Brain microvascular endothelial cell (primary cell): ENCODE measurements at regions not wholly inside any gene's neighbourhood (a gene's known extent, or its start where the extent isn't known, plus 50 kb on each side); places are given as distances from the start of the nearest gene placed in this dataset.
A peak's percentile ranks its signal among the peaks of the same experiment; 100 is the strongest.

Source experiments
- DNase-seq: peaks from one replicate; pipeline ENCODE4 v3.0.0-alpha.2; 2020
- H3K27ac ChIP-seq: fragments of 250-450 bp; sonication (Bioruptor Pico); 2 replicates; pipeline ENCODE4 v1.5.1; 2020; ENCODE audit warnings: mild to moderate bottlenecking, moderate library complexity
- H3K27me3 ChIP-seq: fragments of 250-450 bp; sonication (Bioruptor Pico); replicated peaks from 2 replicates; pipeline ENCODE4 v1.5.1; 2020; ENCODE audit warnings: mild to moderate bottlenecking
- H3K36me3 ChIP-seq: fragments of 250-450 bp; sonication (Bioruptor Pico); replicated peaks from 2 replicates; pipeline ENCODE4 v1.5.1; 2020; ENCODE audit warnings: mild to moderate bottlenecking
- H3K4me3 ChIP-seq: 2 replicates; pipeline ENCODE4 v1.5.1; 2011; ENCODE audit warnings: low read depth, mild to moderate bottlenecking, control low read depth, low read length, moderate library complexity
- CTCF ChIP-seq: IDR thresholded peaks from 2 replicates; pipeline ENCODE4 v1.5.1; 2011; ENCODE audit warnings: low read depth, mild to moderate bottlenecking, moderate library complexity, low read length, control low read depth, inconsistent platforms; ENCODE audit errors: missing control alignments
- in situ Hi-C: cut with HindIII; loops from 2 replicates; pipeline ENCODE4 v1.10.0; 2017; ENCODE audit warnings: low sequenced_read_pairs, low pct_ligation_motif_present

GRCh38 chr10:14413523-14413922 lies 82.8 kb upstream of the FRMD4A start:
- no peak overlapping the region for H3K27ac ChIP-seq
- in situ Hi-C loops = no loop called here
- H3K36me3 ChIP-seq = no peaks in the 10 kb centered on the region
- no peaks in the 10 kb centered on the region for H3K27me3 ChIP-seq
- DNase-seq = no peak
- TF ChIP-seq CTCF = no peak
- no peak overlapping the region for H3K4me3 ChIP-seq

GRCh38 chr10:14412624-14413023 lies 81.9 kb upstream of the FRMD4A start:
- in situ Hi-C loops = no loop called here
- H3K27ac ChIP-seq = peak overlapping the region; percentile 43
- TF ChIP-seq CTCF = no peak
- DNase-seq = no peak
- H3K27me3 ChIP-seq = no peaks in the 10 kb centered on the region
- H3K36me3 ChIP-seq = no peaks in the 10 kb centered on the region
- H3K4me3 ChIP-seq = no peak overlapping the region

- DNase-seq = no peak
- in situ Hi-C loops = no loop called here
- Histone ChIP-seq H3K27ac (no peak overlapping the region), H3K36me3 (no peaks in the 10 kb centered on the region), H3K27me3 (no peaks in the 10 kb centered on the region), H3K4me3 (no peak overlapping the region)
- TF ChIP-seq CTCF = no peak
Measured at GRCh38 chr10:14409856-14410458, 79.2 kb upstream of the FRMD4A start.

- H3K27ac ChIP-seq = no peak overlapping the region
- H3K36me3 ChIP-seq = no peaks in the 10 kb centered on the region
- H3K27me3 ChIP-seq = no peaks in the 10 kb centered on the region
- H3K4me3 ChIP-seq = no peak overlapping the region
- no peak for DNase-seq
- in situ Hi-C loops = no loop called here
- no peak for TF ChIP-seq CTCF
Measured at GRCh38 chr10:14409247-14409646, 78.5 kb upstream of the FRMD4A start.

GRCh38 chr10:14408139-14408538 lies 77.4 kb upstream of the FRMD4A start:
- no peak for TF ChIP-seq CTCF
- Histone ChIP-seq H3K4me3 (no peak overlapping the region), H3K36me3 (no peaks in the 10 kb centered on the region), H3K27ac (no peak overlapping the region), H3K27me3 (no peaks in the 10 kb centered on the region)
- in situ Hi-C loops = no loop called here
- no peak for DNase-seq

GRCh38 chr10:14407567-14407966 lies 76.8 kb upstream of the FRMD4A start:
- in situ Hi-C loops = no loop called here
- no peak overlapping the region for H3K27ac ChIP-seq
- DNase-seq = no peak
- no peaks in the 10 kb centered on the region for H3K36me3 ChIP-seq
- no peak for TF ChIP-seq CTCF
- no peak overlapping the region for H3K4me3 ChIP-seq
- no peaks in the 10 kb centered on the region for H3K27me3 ChIP-seq
